HepG2 (cell line): ENCODE measurements at regions not wholly inside any gene's neighbourhood (a gene's known extent, or its start where the extent isn't known, plus 50 kb on each side); places are given as distances from the start of the nearest gene placed in this dataset.

Source experiments
- ATAC-seq: fragments of 200-7000 bp; cut with Tn5 transposase; 3 replicates; pipeline ENCODE4 v1.9.1; 2020; ENCODE audit warnings: mild to moderate bottlenecking, moderate library complexity
- BruUV-seq: library from RNA; stranded (reverse); fragments of 400-500 nt; replicated peaks from 2 replicates; lab custom pipeline; 2021; lab: Mats Ljungman, UMichigan
- CTCF ChIA-PET: fragments of 300-600 bp; formaldehyde crosslinking; extraction: SDS; loops from one replicate; lab custom pipeline; 2021; ENCODE audit warnings: low total read pairs, inconsistent platforms, low intra/inter-chr PET ratio; lab: Yijun Ruan, JAX
- POLR2A ChIA-PET: fragments of 350-600 bp; sonication (Branson Sonifier 250); formaldehyde crosslinking; loops from one replicate; lab custom pipeline; 2020; ENCODE audit warnings: antibody characterized with exemption, inconsistent platforms; lab: Yijun Ruan, JAX
- DNase-seq: peaks from one replicate; pipeline ENCODE4 v3.0.0-alpha.2; 2015; ENCODE audit warnings: low spot score
- FAIRE-seq: peaks from 3 replicates; lab custom pipeline; 2011; peaks lifted over from hg19 to GRCh38; lab: Jason Lieb, UNC
- H2AFZ ChIP-seq: one replicate; pipeline ENCODE4 v1.6.1; 2011; ENCODE audit warnings: low read length, inconsistent platforms
- H3K27ac ChIP-seq: fragments of 300-600 bp; 3 replicates; pipeline ENCODE4 v1.8.0; 2011; ENCODE audit warnings: mixed run types, mild to moderate bottlenecking, mixed read lengths, low read length, inconsistent platforms; ENCODE audit not compliant: insufficient read depth; ENCODE audit errors: extremely low read length
- H3K27me3 ChIP-seq, 2 experiments: fragments of 200-600 bp in 1 of 2; 2 replicates in 1 of 2; 3 replicates in 1 of 2; pipeline versions ENCODE4 v1.6.0 to v1.8.0; 2011; ENCODE audit warnings: low read length in 2 of 2, mild to moderate bottlenecking in 2 of 2, moderate library complexity in 2 of 2, inconsistent platforms in 1 of 2; ENCODE audit not compliant: insufficient read depth in 2 of 2, control insufficient read depth in 1 of 2
- H3K36me3 ChIP-seq, 2 experiments: fragments of 200-600 bp in 1 of 2; replicated peaks in 1 of 2; 2 replicates in 1 of 2; 3 replicates in 1 of 2; pipeline versions ENCODE4 v1.5.1 to v1.8.0; 2011; ENCODE audit warnings: low read length in 2 of 2, inconsistent platforms in 1 of 2; ENCODE audit not compliant: insufficient read depth in 2 of 2, control insufficient read depth in 1 of 2
- H3K4me1 ChIP-seq: 2 replicates; pipeline ENCODE4 v1.5.1; 2012; ENCODE audit warnings: low read length, inconsistent platforms; ENCODE audit not compliant: insufficient read depth
- H3K4me2 ChIP-seq: 2 replicates; pipeline ENCODE4 v1.6.0; 2011; ENCODE audit warnings: low read depth, low read length, inconsistent platforms
- H3K4me3 ChIP-seq, 3 experiments: fragments of 200-600 bp in 1 of 3; sonication (generic), shearing (Covaris generic) in 1 of 3; replicated peaks in 1 of 3; 2 replicates each; pipeline ENCODE4 v1.5.1; 2011 to 2016; ENCODE audit warnings: low read length in 3 of 3, inconsistent platforms in 2 of 3, low read depth in 2 of 3, mild to moderate bottlenecking in 2 of 3, control low read depth in 1 of 3, mixed read lengths in 1 of 3; ENCODE audit not compliant: insufficient read depth in 1 of 3
- H3K79me2 ChIP-seq: one replicate; pipeline ENCODE4 v1.6.1; 2011; ENCODE audit warnings: low read length, inconsistent platforms; ENCODE audit not compliant: insufficient read depth
- H3K9ac ChIP-seq: 2 replicates; pipeline ENCODE4 v1.6.0; 2011; ENCODE audit warnings: mild to moderate bottlenecking, low read depth, low read length, inconsistent platforms; ENCODE audit not compliant: insufficient read depth
- H3K9me3 ChIP-seq: 2 replicates; pipeline ENCODE4 v1.5.1; 2012; ENCODE audit warnings: mild to moderate bottlenecking, low read length
- H4K20me1 ChIP-seq: 2 replicates; pipeline ENCODE4 v1.6.0; 2011; ENCODE audit warnings: inconsistent platforms, mild to moderate bottlenecking, low read length, moderate library complexity; ENCODE audit not compliant: insufficient read depth
- ATF1 ChIP-seq: IDR thresholded peaks from 2 replicates; pipeline ENCODE4 v1.6.1; 2016; ENCODE audit warnings: mild to moderate bottlenecking, control low read depth
- FOXP1 ChIP-seq, 2 experiments: fragments of 450-650 bp in 1 of 2; IDR thresholded peaks; 2 replicates each; pipeline ENCODE4 v1.6.1; 2017 to 2018; ENCODE audit warnings: antibody characterized with exemption in 1 of 2
- SPEN ChIP-seq: sonication (generic); formaldehyde crosslinking; IDR thresholded peaks from 2 replicates; pipeline ENCODE4 v1.5.1; 2020; ENCODE audit warnings: low read depth, mild to moderate bottlenecking, missing genetic modification reagents
- THRA ChIP-seq: sonication (generic); formaldehyde crosslinking; IDR thresholded peaks from 2 replicates; pipeline ENCODE4 v1.4.0; 2020; ENCODE audit warnings: missing genetic modification reagents, borderline replicate concordance
- ZMAT5 ChIP-seq: sonication (generic); formaldehyde crosslinking; IDR thresholded peaks from 2 replicates; pipeline ENCODE4 v1.5.0; 2020; ENCODE audit warnings: mild to moderate bottlenecking, low read depth, missing genetic modification reagents, borderline replicate concordance
- ZNF234 ChIP-seq: sonication (generic); formaldehyde crosslinking; conservative IDR thresholded peaks from 2 replicates; pipeline ENCODE4 v1.5.1; 2020; ENCODE audit warnings: mild to moderate bottlenecking, missing genetic modification reagents
- ZNF792 ChIP-seq: IDR thresholded peaks from 2 replicates; pipeline ENCODE4 v1.6.1; 2016
- ZNF891 ChIP-seq: sonication (generic); formaldehyde crosslinking; IDR thresholded peaks from 2 replicates; pipeline ENCODE4 v1.5.0; 2020; ENCODE audit warnings: mild to moderate bottlenecking, missing genetic modification reagents
- WGBS: methylation state at CpG from one replicate; pipeline ENCODE4 v1.1.6; 2017; ENCODE audit warnings: low lambda C conversion rate; 5-methylcytosine and 5-hydroxymethylcytosine counted together
- in situ Hi-C: cut with HindIII; loops from 2 replicates; pipeline ENCODE4 v1.10.0; 2017; ENCODE audit warnings: low pct_unique_long_range_greater_than_20kb; ENCODE audit not compliant: extremely low pct_ligation_motif_present
- intact Hi-C: fragments of 100-400 bp; cut with micrococcal nuclease; formaldehyde crosslinking; loops from one replicate; pipeline ENCODE4 v1.10.0; 2022; ENCODE audit not compliant: unreplicated experiment
- TF ChIP-seq, protein P1 (sequence below): sonication (generic); formaldehyde crosslinking; IDR thresholded peaks from 2 replicates; pipeline ENCODE4 v1.4.0; 2020; ENCODE audit warnings: mild to moderate bottlenecking, missing genetic modification reagents
- TF ChIP-seq, protein P2 (sequence below): sonication (generic); formaldehyde crosslinking; IDR thresholded peaks from 2 replicates; pipeline ENCODE4 v1.8.0; 2022; ENCODE audit warnings: missing genetic modification reagents, mild to moderate bottlenecking, inconsistent platforms, borderline replicate concordance
- TF ChIP-seq, protein P3 (sequence below): sonication (generic); formaldehyde crosslinking; IDR thresholded peaks from 2 replicates; pipeline ENCODE4 v1.8.0; 2022; ENCODE audit warnings: low read depth, missing genetic modification reagents
- TF ChIP-seq, protein P4 (sequence below): sonication (generic); formaldehyde crosslinking; IDR thresholded peaks from 2 replicates; pipeline ENCODE4 v1.5.0; 2020; ENCODE audit warnings: mild to moderate bottlenecking, missing genetic modification reagents

GRCh38 chrX:20729416-20729815 is 462.7 kb upstream of the RPS6KA3 start:
- Histone ChIP-seq H4K20me1 (no peaks in the 10 kb centered on the region), H3K4me1 (no peaks in the 10 kb centered on the region), H3K27me3 (no peaks in the 10 kb centered on the region), H3K9ac (no peak overlapping the region), H3K27ac (no peak overlapping the region), H3K36me3 (no peaks in the 10 kb centered on the region), H3K79me2 (no peaks in the 10 kb centered on the region), H3K4me3 (no peak overlapping the region), H2AFZ (no peak overlapping the region), H3K9me3 (no peaks in the 10 kb centered on the region), H3K4me2 (no peak overlapping the region)
- TF ChIP-seq THRA (CRISPR knock-in tag) (no peak), ZNF792 (CRISPR knock-in tag) (no peak), ZNF891 (no peak), ZNF234 (CRISPR knock-in tag) (no peak), SPEN (no peak), FOXP1 (IDR thresholded peaks at IDR 0.05) (no peak), FOXP1 (CRISPR knock-in tag; IDR thresholded peaks at IDR 0.05) (no peak), ATF1 (CRISPR knock-in tag) (no peak), ZMAT5 (CRISPR knock-in tag) (no peak)
- TF ChIP-seq, protein P1, sequence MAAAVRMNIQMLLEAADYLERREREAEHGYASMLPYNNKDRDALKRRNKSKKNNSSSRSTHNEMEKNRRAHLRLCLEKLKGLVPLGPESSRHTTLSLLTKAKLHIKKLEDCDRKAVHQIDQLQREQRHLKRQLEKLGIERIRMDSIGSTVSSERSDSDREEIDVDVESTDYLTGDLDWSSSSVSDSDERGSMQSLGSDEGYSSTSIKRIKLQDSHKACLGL (CRISPR knock-in tag): no peak
- TF ChIP-seq, protein P2, sequence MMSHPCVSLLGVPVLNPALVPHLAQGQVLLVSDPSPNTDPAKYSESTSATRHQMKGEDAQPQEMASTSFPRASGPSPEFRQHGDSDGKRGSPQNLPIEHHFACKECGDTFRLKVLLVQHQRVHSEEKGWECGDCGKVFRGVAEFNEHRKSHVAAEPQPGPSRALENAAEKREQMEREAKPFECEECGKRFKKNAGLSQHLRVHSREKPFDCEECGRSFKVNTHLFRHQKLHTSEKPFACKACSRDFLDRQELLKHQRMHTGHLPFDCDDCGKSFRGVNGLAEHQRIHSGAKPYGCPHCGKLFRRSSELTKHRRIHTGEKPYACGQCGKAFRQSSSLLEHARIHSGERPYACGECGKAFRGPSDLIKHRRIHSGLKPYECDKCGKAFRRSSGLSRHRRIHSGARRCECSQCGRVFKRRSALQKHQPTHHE (CRISPR knock-in tag): no peak
- TF ChIP-seq, protein P3, sequence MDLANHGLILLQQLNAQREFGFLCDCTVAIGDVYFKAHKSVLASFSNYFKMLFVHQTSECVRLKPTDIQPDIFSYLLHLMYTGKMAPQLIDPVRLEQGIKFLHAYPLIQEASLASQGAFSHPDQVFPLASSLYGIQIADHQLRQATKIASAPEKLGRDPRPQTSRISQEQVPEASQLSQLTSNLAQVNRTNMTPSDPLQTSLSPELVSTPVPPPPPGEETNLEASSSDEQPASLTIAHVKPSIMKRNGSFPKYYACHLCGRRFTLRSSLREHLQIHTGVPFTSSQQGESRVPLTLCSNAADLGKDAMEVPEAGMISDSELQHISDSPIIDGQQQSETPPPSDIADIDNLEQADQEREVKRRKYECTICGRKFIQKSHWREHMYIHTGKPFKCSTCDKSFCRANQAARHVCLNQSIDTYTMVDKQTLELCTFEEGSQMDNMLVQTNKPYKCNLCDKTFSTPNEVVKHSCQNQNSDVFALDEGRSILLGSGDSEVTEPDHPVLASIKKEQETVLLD: no peak
- TF ChIP-seq, protein P4, sequence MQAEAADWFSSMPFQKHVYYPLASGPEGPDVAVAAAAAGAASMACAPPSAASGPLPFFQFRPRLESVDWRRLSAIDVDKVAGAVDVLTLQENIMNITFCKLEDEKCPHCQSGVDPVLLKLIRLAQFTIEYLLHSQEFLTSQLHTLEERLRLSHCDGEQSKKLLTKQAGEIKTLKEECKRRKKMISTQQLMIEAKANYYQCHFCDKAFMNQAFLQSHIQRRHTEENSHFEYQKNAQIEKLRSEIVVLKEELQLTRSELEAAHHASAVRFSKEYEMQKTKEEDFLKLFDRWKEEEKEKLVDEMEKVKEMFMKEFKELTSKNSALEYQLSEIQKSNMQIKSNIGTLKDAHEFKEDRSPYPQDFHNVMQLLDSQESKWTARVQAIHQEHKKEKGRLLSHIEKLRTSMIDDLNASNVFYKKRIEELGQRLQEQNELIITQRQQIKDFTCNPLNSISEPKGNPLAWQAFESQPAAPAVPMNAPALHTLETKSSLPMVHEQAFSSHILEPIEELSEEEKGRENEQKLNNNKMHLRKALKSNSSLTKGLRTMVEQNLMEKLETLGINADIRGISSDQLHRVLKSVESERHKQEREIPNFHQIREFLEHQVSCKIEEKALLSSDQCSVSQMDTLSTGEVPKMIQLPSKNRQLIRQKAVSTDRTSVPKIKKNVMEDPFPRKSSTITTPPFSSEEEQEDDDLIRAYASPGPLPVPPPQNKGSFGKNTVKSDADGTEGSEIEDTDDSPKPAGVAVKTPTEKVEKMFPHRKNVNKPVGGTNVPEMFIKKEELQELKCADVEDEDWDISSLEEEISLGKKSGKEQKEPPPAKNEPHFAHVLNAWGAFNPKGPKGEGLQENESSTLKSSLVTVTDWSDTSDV (CRISPR knock-in tag): no peak
- FAIRE-seq (no peak), DNase-seq (no peak), ATAC-seq (no peak)
- no TSS peak for BruUV-seq
- in situ Hi-C loops: loop anchor here (25.0 kb wide), 1 partner anchor 192 kb away; no protein-coding TSS in a partner anchor
- intact Hi-C loops: no loop called here
- WGBS: 0% methylated on average over 1 of the region's 1 CpG
- POLR2A ChIA-PET: no interaction called here
- CTCF ChIA-PET: no interaction called here
